NCI-H2171 treated with DMSO at 0.1 percent for 48 hours (cell line): ENCODE measurements at regions not wholly inside any gene's neighbourhood (a gene's known extent, or its start where the extent isn't known, plus 50 kb on each side); places are given as distances from the start of the nearest gene placed in this dataset.

Source experiments
- DNase-seq: peaks from one replicate; lab custom pipeline; 2025; lab: John Stamatoyannopoulos, UW

- peak; percentile 18 for DNase-seq
Observed at GRCh38 chr1:22350171-22350923, 101.3 kb upstream of the ZBTB40 start.

- DNase-seq, result no peak
Observed at GRCh38 chr1:22350924-22351767, 100.5 kb upstream of the ZBTB40 start.

- DNase-seq, result no peak
Observed at GRCh38 chr1:22351768-22352080, 99.9 kb upstream of the ZBTB40 start.

GRCh38 chr1:22352355-22352754, 99.3 kb upstream of the ZBTB40 start:
- no peak for DNase-seq

GRCh38 chr1:22352896-22353295, 98.8 kb upstream of the ZBTB40 start:
- DNase-seq, result no peak

GRCh38 chr1:22359427-22359826, 92.2 kb upstream of the ZBTB40 start:
- no peak for DNase-seq

- DNase-seq, result no peak
Observed at GRCh38 chr1:22362626-22363402, 88.8 kb upstream of the ZBTB40 start.

- no peak for DNase-seq
Observed at GRCh38 chr1:22363403-22364325, 88.0 kb upstream of the ZBTB40 start.

GRCh38 chr1:22364326-22364650, 87.4 kb upstream of the ZBTB40 start:
- no peak for DNase-seq

GRCh38 chr1:22364764-22365163, 86.9 kb upstream of the ZBTB40 start:
- no peak for DNase-seq

GRCh38 chr1:22365331-22366295, 86.0 kb upstream of the ZBTB40 start:
- peak; percentile 70 for DNase-seq

GRCh38 chr1:22366346-22366745, 85.3 kb upstream of the ZBTB40 start:
- no peak for DNase-seq

GRCh38 chr1:22368125-22368524, 83.5 kb upstream of the ZBTB40 start:
- no peak for DNase-seq

- DNase-seq, result no peak
Observed at GRCh38 chr1:22369294-22370189, 82.1 kb upstream of the ZBTB40 start.

GRCh38 chr1:22370190-22370498, 81.5 kb upstream of the ZBTB40 start:
- DNase-seq, result no peak

GRCh38 chr1:22371408-22371807, 80.2 kb upstream of the ZBTB40 start:
- no peak for DNase-seq

- no peak for DNase-seq
Observed at GRCh38 chr1:22373252-22373651, 78.4 kb upstream of the ZBTB40 start.

GRCh38 chr1:22374001-22374400, 77.7 kb upstream of the ZBTB40 start:
- no peak for DNase-seq

- DNase-seq, result no peak
Observed at GRCh38 chr1:22375601-22376000, 76.0 kb upstream of the ZBTB40 start.

GRCh38 chr1:22376001-22376400, 75.7 kb upstream of the ZBTB40 start:
- DNase-seq, result no peak
